ENCODE measurements at regions not wholly inside any gene's neighbourhood (a gene's known extent, or its start where the extent isn't known, plus 50 kb on each side); places are given as distances from the start of the nearest gene placed in this dataset.

GRCh38 chr5:153018121-153018520, 472.3 kb upstream of the GRIA1 start:
- ATAC-seq (no peak), FAIRE-seq (no peak), DNase-seq (ENCODE audit: low spot score) (no peak)
- ChIA-PET CTCF (ENCODE audit: low intra/inter-chr PET ratio, low total read pairs) (no interaction called here), POLR2A (no interaction called here)
- Histone ChIP-seq H3K9ac (ENCODE audit: insufficient read depth, low read depth, low read length) (no peak overlapping the region), H3K27me3 (ENCODE audit: control insufficient read depth in 1 of 2, insufficient read depth in 2 of 2, low read length in 2 of 2) (no peaks in the 10 kb centered on the region), H3K4me1 (ENCODE audit: insufficient read depth, low read length) (no peaks in the 10 kb centered on the region), H3K79me2 (ENCODE audit: insufficient read depth, low read length) (no peaks in the 10 kb centered on the region), H2AFZ (ENCODE audit: low read length) (no peak overlapping the region), H3K36me3 (replicated peaks in 1 of 2; ENCODE audit: control insufficient read depth in 1 of 2, insufficient read depth in 2 of 2, low read length in 2 of 2) (no peaks in the 10 kb centered on the region), H3K4me3 (replicated peaks in 1 of 3; ENCODE audit: insufficient read depth in 1 of 3, low read depth in 2 of 3, low read length in 3 of 3) (no peak overlapping the region), H3K27ac (ENCODE audit: extremely low read length, insufficient read depth, low read length) (no peak overlapping the region), H4K20me1 (ENCODE audit: insufficient read depth, low read length) (no peaks in the 10 kb centered on the region), H3K9me3 (ENCODE audit: low read length) (peaks cover 75% of the 10 kb centered on the region), H3K4me2 (ENCODE audit: low read depth, low read length) (no peak overlapping the region)
- 31% methylated on average over 4 of the region's 4 CpGs for WGBS (ENCODE audit: low lambda C conversion rate)
- in situ Hi-C loops (cut with HindIII; ENCODE audit: extremely low pct_ligation_motif_present, low pct_unique_long_range_greater_than_20kb), result no loop called here
- intact Hi-C loops (cut with micrococcal nuclease; ENCODE audit: unreplicated experiment), result no loop called here
- TF ChIP-seq ZNF607 (CRISPR knock-in tag; IDR thresholded peaks at IDR 0.05; ENCODE audit: borderline replicate concordance) (no peak), ZBTB8A (CRISPR knock-in tag; IDR thresholded peaks at IDR 0.05; ENCODE audit: borderline replicate concordance, low read depth) (no peak), POLR2G (IDR thresholded peaks at IDR 0.05; ENCODE audit: low read depth, low read length) (no peak), KDM3A (CRISPR knock-in tag; IDR thresholded peaks at IDR 0.05; ENCODE audit: low read depth) (no peak), CEBPB (IDR thresholded peaks at IDR 0.05; ENCODE audit: borderline replicate concordance, low read depth, low read length) (peak; percentile 39; the same call in 1 of the 2 replicates), MTERF4 (CRISPR knock-in tag; IDR thresholded peaks at IDR 0.05) (no peak)
- TF ChIP-seq, protein P1, sequence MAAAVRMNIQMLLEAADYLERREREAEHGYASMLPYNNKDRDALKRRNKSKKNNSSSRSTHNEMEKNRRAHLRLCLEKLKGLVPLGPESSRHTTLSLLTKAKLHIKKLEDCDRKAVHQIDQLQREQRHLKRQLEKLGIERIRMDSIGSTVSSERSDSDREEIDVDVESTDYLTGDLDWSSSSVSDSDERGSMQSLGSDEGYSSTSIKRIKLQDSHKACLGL (CRISPR knock-in tag; IDR thresholded peaks at IDR 0.05), result no peak
- TF ChIP-seq, protein P2, sequence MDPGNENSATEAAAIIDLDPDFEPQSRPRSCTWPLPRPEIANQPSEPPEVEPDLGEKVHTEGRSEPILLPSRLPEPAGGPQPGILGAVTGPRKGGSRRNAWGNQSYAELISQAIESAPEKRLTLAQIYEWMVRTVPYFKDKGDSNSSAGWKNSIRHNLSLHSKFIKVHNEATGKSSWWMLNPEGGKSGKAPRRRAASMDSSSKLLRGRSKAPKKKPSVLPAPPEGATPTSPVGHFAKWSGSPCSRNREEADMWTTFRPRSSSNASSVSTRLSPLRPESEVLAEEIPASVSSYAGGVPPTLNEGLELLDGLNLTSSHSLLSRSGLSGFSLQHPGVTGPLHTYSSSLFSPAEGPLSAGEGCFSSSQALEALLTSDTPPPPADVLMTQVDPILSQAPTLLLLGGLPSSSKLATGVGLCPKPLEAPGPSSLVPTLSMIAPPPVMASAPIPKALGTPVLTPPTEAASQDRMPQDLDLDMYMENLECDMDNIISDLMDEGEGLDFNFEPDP (CRISPR knock-in tag; conservative IDR thresholded peaks at IDR 0.05), result no peak
- no TSS peak for BruUV-seq (replicated peaks)
